Endothelial cell of umbilical vein (primary cell): ENCODE measurements at regions not wholly inside any gene's neighbourhood (a gene's known extent, or its start where the extent isn't known, plus 50 kb on each side); places are given as distances from the start of the nearest gene placed in this dataset.

Source experiments
- BruUV-seq: library from RNA; stranded (reverse); fragments of 400-500 nt; replicated peaks from 2 replicates; lab custom pipeline; 2021; lab: Mats Ljungman, UMichigan
- CTCF ChIA-PET: fragments of 300-600, 350-600 bp; sonication (Branson Sonifier 250); formaldehyde crosslinking; loops from one replicate; lab custom pipeline; 2021; ENCODE audit warnings: antibody characterized with exemption, inconsistent platforms; lab: Charles Lee
- POLR2A ChIA-PET: fragments of 300-600, 350-600 bp; sonication (Branson Sonifier 250); formaldehyde crosslinking; loops from one replicate; lab custom pipeline; 2021; ENCODE audit warnings: antibody characterized with exemption, inconsistent platforms; lab: Charles Lee
- DNase-seq: peaks from one replicate; pipeline ENCODE4 v3.0.0-alpha.2; 2011; ENCODE audit warnings: low read depth, low spot score
- FAIRE-seq: peaks from 2 replicates; lab custom pipeline; 2011; peaks lifted over from hg19 to GRCh38; lab: Jason Lieb, UNC
- H2AFZ ChIP-seq: 2 replicates; pipeline ENCODE4 v1.6.0; 2012; ENCODE audit warnings: low read depth, low read length, control low read depth, inconsistent platforms
- H3K27ac ChIP-seq: 2 replicates; pipeline ENCODE4 v1.5.1; 2011; ENCODE audit warnings: low read depth, mild to moderate bottlenecking, control low read depth, low read length, moderate library complexity; ENCODE audit not compliant: insufficient read depth
- H3K27me3 ChIP-seq, 2 experiments: 2 replicates each; pipeline versions ENCODE4 v1.6.0 to v1.6.1; 2011; ENCODE audit warnings: low read length in 2 of 2, mixed read lengths in 1 of 2; ENCODE audit not compliant: control insufficient read depth in 2 of 2, insufficient read depth in 2 of 2
- H3K36me3 ChIP-seq, 2 experiments: 2 replicates in 1 of 2; 3 replicates in 1 of 2; pipeline ENCODE4 v1.5.1; 2011; ENCODE audit warnings: low read length in 2 of 2, mild to moderate bottlenecking in 1 of 2, moderate library complexity in 1 of 2; ENCODE audit not compliant: control insufficient read depth in 2 of 2, insufficient read depth in 2 of 2; ENCODE audit errors: extremely low read depth in 1 of 2
- H3K4me1 ChIP-seq: 3 replicates; pipeline ENCODE4 v1.5.1; 2011; ENCODE audit warnings: mild to moderate bottlenecking, low read length; ENCODE audit not compliant: control insufficient read depth, insufficient read depth; ENCODE audit errors: extremely low read depth
- H3K4me2 ChIP-seq: 2 replicates; pipeline ENCODE4 v1.6.1; 2011; ENCODE audit warnings: low read length, control low read depth, mixed read lengths; ENCODE audit not compliant: insufficient read depth
- H3K4me3 ChIP-seq, 3 experiments: fragments of 200-600 bp in 1 of 3; sonication (generic), shearing (Covaris generic) in 1 of 3; replicated peaks in 1 of 3; 2 replicates each; pipeline ENCODE4 v1.5.1; 2011 to 2016; ENCODE audit warnings: control low read depth in 3 of 3, low read length in 3 of 3, mild to moderate bottlenecking in 2 of 3, inconsistent platforms in 1 of 3, low read depth in 1 of 3, moderate library complexity in 1 of 3; ENCODE audit not compliant: insufficient read depth in 1 of 3
- H3K79me2 ChIP-seq: 2 replicates; pipeline ENCODE4 v1.6.0; 2012; ENCODE audit warnings: low read length, inconsistent platforms; ENCODE audit not compliant: control insufficient read depth, insufficient read depth
- H3K9ac ChIP-seq: replicated peaks from 2 replicates; pipeline ENCODE3; 2011; ENCODE audit warnings: low read length, control low read depth; ENCODE audit not compliant: insufficient read depth; ENCODE audit errors: extremely low read depth
- H3K9me1 ChIP-seq: replicated peaks from 3 replicates; pipeline ENCODE4 v1.6.0; 2011; ENCODE audit warnings: mild to moderate bottlenecking, low read length; ENCODE audit not compliant: control insufficient read depth, insufficient read depth; ENCODE audit errors: extremely low read depth
- H3K9me3 ChIP-seq: replicated peaks from 2 replicates; pipeline ENCODE4 v1.5.1; 2012; ENCODE audit warnings: low read length, inconsistent platforms; ENCODE audit not compliant: control insufficient read depth, insufficient read depth
- H4K20me1 ChIP-seq: replicated peaks from 2 replicates; pipeline ENCODE3; 2011; ENCODE audit warnings: mild to moderate bottlenecking, low read length; ENCODE audit not compliant: control insufficient read depth, insufficient read depth; ENCODE audit errors: extremely low read depth
- CTCF ChIP-seq, 2 donors: IDR thresholded peaks; 1 replicate in 1 of 2; 2 replicates in 1 of 2; pipeline ENCODE4 v1.5.1; 2011; ENCODE audit warnings: low read length in 2 of 2, mild to moderate bottlenecking in 2 of 2, moderate library complexity in 2 of 2, control low read depth in 1 of 2, inconsistent platforms in 1 of 2, low read depth in 1 of 2; ENCODE audit not compliant: insufficient read depth in 1 of 2; ENCODE audit errors: extremely low read depth in 1 of 2
- EZH2 ChIP-seq: IDR thresholded peaks from 2 replicates; pipeline ENCODE4 v1.6.1; 2012; ENCODE audit warnings: borderline replicate concordance, low read depth, mild to moderate bottlenecking, moderate library complexity, low read length, inconsistent platforms; ENCODE audit not compliant: severe bottlenecking
- FOS ChIP-seq: IDR thresholded peaks from 2 replicates; pipeline ENCODE4 v1.6.1; 2011; ENCODE audit warnings: mild to moderate bottlenecking, low read length, moderate library complexity, borderline replicate concordance; ENCODE audit not compliant: insufficient read depth
- GATA2 ChIP-seq: IDR thresholded peaks from 2 replicates; pipeline ENCODE4 v1.7.0; 2011; ENCODE audit warnings: low read depth, mild to moderate bottlenecking, moderate library complexity, mixed read lengths, low read length; ENCODE audit not compliant: insufficient read length, insufficient read depth
- JUN ChIP-seq: IDR thresholded peaks from 2 replicates; pipeline ENCODE4 v1.6.1; 2011; ENCODE audit warnings: borderline replicate concordance, low read depth; ENCODE audit not compliant: insufficient read length, insufficient read depth
- MAX ChIP-seq: IDR thresholded peaks from 2 replicates; pipeline ENCODE4 v1.6.1; 2011; ENCODE audit not compliant: insufficient read depth, insufficient read length
- MYC ChIP-seq: IDR thresholded peaks from one replicate; pipeline ENCODE4 v1.6.1; 2011; ENCODE audit warnings: mild to moderate bottlenecking, low read depth, low read length
- POLR2A ChIP-seq: IDR thresholded peaks from 2 replicates; pipeline ENCODE4 v1.6.1; 2012; ENCODE audit warnings: low read depth, mild to moderate bottlenecking, control low read depth, low read length
- POLR2AphosphoS5 ChIP-seq: IDR thresholded peaks from 2 replicates; pipeline ENCODE4 v1.6.1; 2012; ENCODE audit warnings: low read depth, mild to moderate bottlenecking, control low read depth, low read length, moderate library complexity; ENCODE audit not compliant: insufficient read depth
- dilution Hi-C: fragments of 300-500 bp; cut with MboI; formaldehyde crosslinking; loops from one replicate; pipeline ENCODE4 v1.15.0; 2019; ENCODE audit warnings: low sequenced_read_pairs; ENCODE audit not compliant: extremely low pct_ligation_motif_present
- intact Hi-C: fragments of 100-400 bp; cut with micrococcal nuclease; formaldehyde crosslinking; loops from one replicate; pipeline ENCODE4 v1.10.0; 2022

- CTCF ChIA-PET: no interaction called here
- no peak for TF ChIP-seq MYC
- TF ChIP-seq CTCF (IDR thresholded peaks at IDR 0.05; ENCODE audit: extremely low read depth in 1 of 2, insufficient read depth in 1 of 2, low read depth in 1 of 2, low read length in 2 of 2): no peak
- TF ChIP-seq EZH2: no peak
- TF ChIP-seq MAX: no peak
- TF ChIP-seq POLR2A: no peak
- no peak for TF ChIP-seq GATA2
- no peak for TF ChIP-seq POLR2AphosphoS5
- no peak for TF ChIP-seq JUN
- TF ChIP-seq FOS: no peak
Measured at GRCh38 chr2:16138811-16139662, 198.7 kb downstream of the MYCN start.

More at GRCh38 chr2:16138811-16139662, 198.7 kb downstream of the MYCN start:
- no peak overlapping the region for H3K9ac ChIP-seq
- H3K9me1 ChIP-seq: no peaks in the 10 kb centered on the region
- dilution Hi-C loops: no loop called here
- no peak overlapping the region for H3K4me2 ChIP-seq
- H3K4me1 ChIP-seq: no peaks in the 10 kb centered on the region
- H3K36me3 ChIP-seq: no peaks in the 10 kb centered on the region
- intact Hi-C loops: no loop called here
- H3K79me2 ChIP-seq: no peaks in the 10 kb centered on the region
- DNase-seq (no peak), FAIRE-seq (no peak)
- H3K27me3 ChIP-seq: no peaks in the 10 kb centered on the region
- H3K27ac ChIP-seq: no peak overlapping the region
- no peak overlapping the region for H3K4me3 ChIP-seq
- BruUV-seq: no TSS peak
- H3K9me3 ChIP-seq: peaks cover 2% of the 10 kb centered on the region
- H4K20me1 ChIP-seq: no peaks in the 10 kb centered on the region
- H2AFZ ChIP-seq: no peak overlapping the region
- POLR2A ChIA-PET: interaction anchor here (0.6 kb wide), 1 partner anchor 81 kb away, joined by 3 read pairs; no protein-coding TSS in a partner anchor
